H4 (cell line): ENCODE measurements at regions not wholly inside any gene's neighbourhood (a gene's known extent, or its start where the extent isn't known, plus 50 kb on each side); places are given as distances from the start of the nearest gene placed in this dataset.

ENCODE experiments used
- DNase-seq: peaks from one replicate; pipeline ENCODE4 v3.0.0-alpha.2; 2015; ENCODE audit warnings: low spot score

- no peak for DNase-seq
Observed at GRCh38 chr4:71241501-71242288, 97.1 kb upstream of the SLC4A4 start.

- no peak for DNase-seq
Observed at GRCh38 chr4:71243091-71243833, 95.6 kb upstream of the SLC4A4 start.

GRCh38 chr4:71247706-71248105, 91.1 kb upstream of the SLC4A4 start:
- no peak for DNase-seq

- no peak for DNase-seq
Observed at GRCh38 chr4:71251261-71251660, 87.6 kb upstream of the SLC4A4 start.

- no peak for DNase-seq
Observed at GRCh38 chr4:71253545-71253944, 85.3 kb upstream of the SLC4A4 start.

GRCh38 chr4:71254451-71255012, 84.3 kb upstream of the SLC4A4 start:
- no peak for DNase-seq

GRCh38 chr4:71255976-71256375, 82.8 kb upstream of the SLC4A4 start:
- DNase-seq: no peak

GRCh38 chr4:71257761-71258160, 81.1 kb upstream of the SLC4A4 start:
- no peak for DNase-seq

GRCh38 chr4:71258323-71258722, 80.5 kb upstream of the SLC4A4 start:
- DNase-seq: no peak

- no peak for DNase-seq
Observed at GRCh38 chr4:71259280-71259679, 79.5 kb upstream of the SLC4A4 start.

- DNase-seq: no peak
Observed at GRCh38 chr4:71259911-71260331, 78.9 kb upstream of the SLC4A4 start.

- DNase-seq: no peak
Observed at GRCh38 chr4:71260544-71260943, 78.3 kb upstream of the SLC4A4 start.

GRCh38 chr4:71261001-71261400, 77.8 kb upstream of the SLC4A4 start:
- DNase-seq: no peak

- DNase-seq: peak; percentile 63
Observed at GRCh38 chr4:71261633-71262121, 77.1 kb upstream of the SLC4A4 start.

GRCh38 chr4:71262161-71262560, 76.7 kb upstream of the SLC4A4 start:
- DNase-seq: peak; percentile 47

GRCh38 chr4:71266090-71266794, 72.6 kb upstream of the SLC4A4 start:
- DNase-seq: peak; percentile 92

GRCh38 chr4:71267244-71267643, 71.6 kb upstream of the SLC4A4 start:
- no peak for DNase-seq

- peak; percentile 51 for DNase-seq
Observed at GRCh38 chr4:71268166-71268565, 70.7 kb upstream of the SLC4A4 start.

- DNase-seq: no peak
Observed at GRCh38 chr4:71269233-71269632, 69.6 kb upstream of the SLC4A4 start.

GRCh38 chr4:71270901-71271300, 67.9 kb upstream of the SLC4A4 start:
- peak; percentile 12 for DNase-seq

- DNase-seq: no peak
Observed at GRCh38 chr4:71272976-71273375, 65.8 kb upstream of the SLC4A4 start.

- DNase-seq: no peak
Observed at GRCh38 chr4:71275004-71275403, 63.8 kb upstream of the SLC4A4 start.
